ENCODE measurements at regions not wholly inside any gene's neighbourhood (a gene's known extent, or its start where the extent isn't known, plus 50 kb on each side); places are given as distances from the start of the nearest gene placed in this dataset.

GRCh38 chr10:6957851-6958250 is 377.8 kb upstream of the PRKCQ start (continued):
- no peak for TF ChIP-seq CTCF (IDR thresholded peaks at IDR 0.05 in 2 of 3, conservative IDR thresholded peaks at IDR 0.05 in 1 of 3; ENCODE audit: borderline replicate concordance in 1 of 3, insufficient read depth in 1 of 3, low read depth in 2 of 3, low read length in 2 of 3)
- TF ChIP-seq ZFX (IDR thresholded peaks at IDR 0.05) = no peak
- TF ChIP-seq MAX (IDR thresholded peaks at IDR 0.05) = no peak

- Histone ChIP-seq H3K4me2 (ENCODE audit: low read length) (no peak overlapping the region), H3K36me3 (ENCODE audit: control insufficient read depth in 1 of 2, insufficient read depth in 2 of 2, low read length in 2 of 2) (no peaks in the 10 kb centered on the region), H3K9me3 (ENCODE audit: control insufficient read depth in 1 of 2, insufficient read depth in 1 of 2, low read depth in 1 of 2, low read length in 2 of 2) (no peaks in the 10 kb centered on the region), H4K20me1 (ENCODE audit: insufficient read depth) (no peaks in the 10 kb centered on the region), H3K4me1 (ENCODE audit: control insufficient read depth in 1 of 2, insufficient read depth in 2 of 2, low read length in 2 of 2) (no peaks in the 10 kb centered on the region), H2AFZ (ENCODE audit: low read depth, low read length, poor library complexity, severe bottlenecking) (no peak overlapping the region), H3K9ac (ENCODE audit: low read length) (no peak overlapping the region), H3K79me2 (ENCODE audit: insufficient read depth, low read length) (no peaks in the 10 kb centered on the region), H3K4me3 (replicated peaks in 1 of 2; ENCODE audit: low read depth in 1 of 2, low read length in 2 of 2) (no peak overlapping the region), H3K27me3 (ENCODE audit: insufficient read depth, low read length) (peaks cover 15% of the 10 kb centered on the region; the same call in 1 of the 2 replicates), H3K27ac (ENCODE audit: low read depth, low read length) (no peak overlapping the region), H3K9me2 (ENCODE audit: insufficient read depth) (no peaks in the 10 kb centered on the region)
- ChIA-PET CTCF (no interaction called here), POLR2A (no interaction called here), RAD21 (ENCODE audit: low non-redundant PET in 1 of 2, low total read pairs in 2 of 2, uncharacterized antibody in 2 of 2, unreplicated experiment in 2 of 2) (no interaction called here)
- DNase-seq (ENCODE audit: low read depth, low spot score) (no peak), ATAC-seq (no peak)
- no TSS peak for BruUV-seq (replicated peaks)
- no peak for TF ChIP-seq JUND (IDR thresholded peaks at IDR 0.05)
- TF ChIP-seq SRF (IDR thresholded peaks at IDR 0.05; ENCODE audit: low read depth) = no peak
- no peak for TF ChIP-seq POLR2A (IDR thresholded peaks at IDR 0.05; ENCODE audit: borderline replicate concordance, extremely low read depth, insufficient read depth, insufficient read length)
- TF ChIP-seq CEBPB (IDR thresholded peaks at IDR 0.05; ENCODE audit: low read depth) = no peak
- TF ChIP-seq CTCF (IDR thresholded peaks at IDR 0.05 in 2 of 3, conservative IDR thresholded peaks at IDR 0.05 in 1 of 3; ENCODE audit: borderline replicate concordance in 1 of 3, insufficient read depth in 1 of 3, low read depth in 2 of 3, low read length in 2 of 3) = no peak
- no peak for TF ChIP-seq SP1 (IDR thresholded peaks at IDR 0.05; ENCODE audit: low read depth)
- TF ChIP-seq EZH2 (IDR thresholded peaks at IDR 0.05) = no peak
- no peak for TF ChIP-seq RAD21 (IDR thresholded peaks at IDR 0.05; ENCODE audit: low read depth)
- no peak for TF ChIP-seq YY1 (IDR thresholded peaks at IDR 0.05; ENCODE audit: extremely low read depth, insufficient replicate concordance, low read depth, low read length)
- TF ChIP-seq ZFX (IDR thresholded peaks at IDR 0.05) = no peak
- no peak for TF ChIP-seq EZH2phosphoT487 (IDR thresholded peaks at IDR 0.05; ENCODE audit: borderline replicate concordance)
- TF ChIP-seq ZBTB33 (IDR thresholded peaks at IDR 0.05; ENCODE audit: extremely low read depth, insufficient replicate concordance, low read length) = no peak
- no peak for TF ChIP-seq REST (IDR thresholded peaks at IDR 0.05; ENCODE audit: low read depth)
- TF ChIP-seq ATF3 (IDR thresholded peaks at IDR 0.05) = no peak
- intact Hi-C loops (cut with micrococcal nuclease) = no loop called here
These were observed 376.5 kb upstream of the PRKCQ start for GRCh38 chr10:6956562-6956961.

All from HCT116 (cell line).